Body of pancreas (tissue), 4 donors: ENCODE measurements at regions not wholly inside any gene's neighbourhood (a gene's known extent, or its start where the extent isn't known, plus 50 kb on each side); places are given as distances from the start of the nearest gene placed in this dataset.

Source experiments
- CTCF ChIP-seq, 7 experiments: fragments of 450-650 bp in 4 of 7; fragments of 200-600 bp in 3 of 7; sonication (generic) in 3 of 7; IDR thresholded peaks; one replicate each; pipeline ENCODE4 v1.5.1; 2016 to 2019; ENCODE audit warnings: antibody characterized with exemption in 7 of 7
- POLR2A ChIP-seq, 3 donors: fragments of 450-650 bp; IDR thresholded peaks; one replicate each; pipeline ENCODE4 v1.6.1; 2016; ENCODE audit warnings: antibody characterized with exemption in 3 of 3, mild to moderate bottlenecking in 2 of 3

DNA sequence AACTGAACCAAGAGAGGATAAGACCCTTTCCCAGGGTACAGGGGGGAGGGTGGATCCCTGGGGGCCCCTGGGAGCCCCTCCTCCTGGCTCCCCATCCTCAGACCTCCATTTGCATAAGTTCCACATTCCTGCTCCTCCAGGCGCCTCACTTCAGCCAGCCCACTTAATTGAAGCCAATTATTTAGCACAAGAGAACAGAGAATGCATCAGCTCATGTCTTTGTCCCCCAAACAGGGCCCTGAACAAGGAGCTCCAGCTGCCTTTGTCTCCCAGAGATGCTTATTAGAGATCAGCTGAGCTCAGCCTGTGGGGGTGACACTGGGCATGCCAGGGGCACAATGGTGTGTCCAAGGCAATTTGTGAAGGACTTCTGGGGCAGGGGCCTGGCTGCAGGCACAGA, 89.9 kb upstream of the PRDM11 start:
- TF ChIP-seq POLR2A (IDR thresholded peaks at IDR 0.05) (no peak), CTCF (IDR thresholded peaks at IDR 0.05) (no peak)
